Stimulated activated CD4-positive, alpha-beta T cell treated with anti-CD3 and anti-CD28 coated beads, TNF-alpha, amount 100 ng/mL, for 1 hour (primary cell): ENCODE measurements at regions not wholly inside any gene's neighbourhood (a gene's known extent, or its start where the extent isn't known, plus 50 kb on each side); places are given as distances from the start of the nearest gene placed in this dataset.
"Not testable (repeated sequence)": the region's sequence is repeated elsewhere in the genome, so short reads cannot be mapped to it uniquely, and the experiment has no call there.

Experiments
- DNase-seq, 3 donors: peaks; one replicate each; pipeline ENCODE4 v3.0.0-alpha.2; 2020; ENCODE audit warnings: low read depth in 3 of 3, low spot score in 1 of 3

DNA sequence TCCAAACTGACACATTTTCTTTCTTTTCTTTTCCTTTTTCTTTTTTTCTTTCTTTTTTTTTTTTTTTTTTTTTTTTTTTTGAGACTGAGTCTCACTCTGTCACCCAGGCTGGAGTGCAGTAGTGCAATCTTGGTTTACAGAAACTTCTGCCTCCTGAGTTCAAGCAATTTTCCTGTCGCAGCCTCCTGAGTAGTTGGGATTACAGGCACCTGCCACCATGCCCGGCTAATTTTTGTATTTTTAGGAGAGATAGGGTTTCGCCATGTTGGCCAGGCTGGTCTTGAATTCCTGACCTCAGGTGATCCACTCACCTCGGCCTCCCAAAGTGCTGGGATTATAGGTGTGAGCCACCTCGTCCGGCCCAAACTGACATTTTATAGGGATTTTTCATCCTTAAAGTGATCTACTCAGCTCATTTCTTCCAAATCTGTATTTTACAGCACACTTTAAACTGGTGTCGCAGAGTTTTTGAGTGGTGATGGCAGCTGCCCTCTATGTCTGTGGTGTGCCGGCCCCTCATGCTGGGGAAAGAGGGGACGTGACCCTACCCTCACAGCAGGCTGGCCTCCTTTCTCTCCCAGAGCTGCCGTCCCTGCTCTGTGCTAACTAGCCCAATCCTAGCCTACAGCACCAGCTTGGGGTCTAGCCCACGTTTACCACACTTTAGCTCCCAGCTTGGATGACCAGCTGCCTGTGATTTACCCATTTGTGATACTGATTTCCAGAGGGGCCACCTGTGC lies 211.9 kb upstream of the HAAO start:
- DNase-seq = not testable (repeated sequence)

DNA sequence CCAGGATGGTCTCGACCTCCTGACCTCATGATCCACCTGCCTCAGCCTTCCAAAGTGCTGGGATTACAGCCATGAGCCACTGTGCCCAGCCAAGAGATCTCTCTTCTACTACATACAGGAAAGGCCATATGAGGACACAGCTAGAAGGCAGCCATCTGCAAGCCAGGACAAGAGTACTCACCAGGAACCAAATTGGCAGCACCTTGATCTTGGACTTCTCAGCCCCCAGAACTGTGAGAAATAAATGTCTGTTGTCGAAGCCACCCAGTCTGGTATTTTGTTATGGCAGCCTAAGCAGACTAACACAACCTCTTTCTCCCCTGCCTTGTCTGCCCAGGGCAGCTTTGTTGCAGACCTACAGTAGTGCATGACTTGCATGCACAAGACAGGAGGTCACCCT lies 211.3 kb upstream of the HAAO start:
- DNase-seq = no peak

DNA sequence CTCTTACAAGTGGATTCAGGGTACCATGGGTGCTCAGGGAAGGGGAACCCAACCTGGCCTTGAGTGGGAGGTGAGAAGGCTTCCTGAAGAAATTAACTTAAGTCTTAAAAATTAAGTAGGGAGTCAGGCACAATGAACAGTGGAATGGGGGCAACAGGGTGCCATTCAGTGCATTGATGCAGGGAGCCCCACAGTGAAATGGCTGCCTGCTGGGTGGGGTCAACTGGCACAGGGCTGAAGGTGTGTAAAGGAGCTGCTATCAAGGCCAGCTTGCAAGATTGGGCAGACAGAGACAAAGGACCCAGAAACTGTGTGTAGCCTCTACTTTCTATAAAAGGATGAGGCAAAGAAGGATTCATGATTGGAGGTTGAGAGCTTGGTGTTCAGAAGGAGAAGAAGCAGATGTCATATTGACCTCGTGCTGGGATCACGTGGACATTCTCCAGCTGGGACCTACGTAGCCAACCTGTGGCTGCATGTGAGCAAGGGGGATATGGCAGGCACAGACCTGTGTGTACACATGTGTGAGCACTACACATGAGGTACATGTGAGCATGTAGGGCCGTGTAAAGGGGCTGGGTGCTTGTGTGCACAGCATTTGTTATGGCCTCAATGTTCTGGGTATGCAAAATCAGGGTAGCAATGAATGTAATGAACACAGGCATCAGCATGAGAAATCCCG lies 209.5 kb upstream of the HAAO start:
- DNase-seq = no peak

DNA sequence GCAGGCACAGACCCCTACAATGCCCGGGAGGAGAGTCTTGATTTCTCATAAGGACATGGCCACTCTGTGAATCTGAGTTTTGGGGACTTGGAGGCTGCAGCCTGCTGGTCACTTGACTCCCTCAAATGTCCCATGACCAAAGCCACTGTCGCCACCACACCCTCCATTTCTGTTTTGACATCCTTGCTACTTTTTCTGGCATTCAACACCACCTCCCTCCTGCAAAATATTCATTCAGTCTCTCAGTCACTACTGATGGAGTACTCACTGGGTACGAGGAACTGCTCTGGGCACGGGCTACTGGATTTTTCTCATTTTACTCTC lies 208.6 kb upstream of the HAAO start:
- DNase-seq = no peak

DNA sequence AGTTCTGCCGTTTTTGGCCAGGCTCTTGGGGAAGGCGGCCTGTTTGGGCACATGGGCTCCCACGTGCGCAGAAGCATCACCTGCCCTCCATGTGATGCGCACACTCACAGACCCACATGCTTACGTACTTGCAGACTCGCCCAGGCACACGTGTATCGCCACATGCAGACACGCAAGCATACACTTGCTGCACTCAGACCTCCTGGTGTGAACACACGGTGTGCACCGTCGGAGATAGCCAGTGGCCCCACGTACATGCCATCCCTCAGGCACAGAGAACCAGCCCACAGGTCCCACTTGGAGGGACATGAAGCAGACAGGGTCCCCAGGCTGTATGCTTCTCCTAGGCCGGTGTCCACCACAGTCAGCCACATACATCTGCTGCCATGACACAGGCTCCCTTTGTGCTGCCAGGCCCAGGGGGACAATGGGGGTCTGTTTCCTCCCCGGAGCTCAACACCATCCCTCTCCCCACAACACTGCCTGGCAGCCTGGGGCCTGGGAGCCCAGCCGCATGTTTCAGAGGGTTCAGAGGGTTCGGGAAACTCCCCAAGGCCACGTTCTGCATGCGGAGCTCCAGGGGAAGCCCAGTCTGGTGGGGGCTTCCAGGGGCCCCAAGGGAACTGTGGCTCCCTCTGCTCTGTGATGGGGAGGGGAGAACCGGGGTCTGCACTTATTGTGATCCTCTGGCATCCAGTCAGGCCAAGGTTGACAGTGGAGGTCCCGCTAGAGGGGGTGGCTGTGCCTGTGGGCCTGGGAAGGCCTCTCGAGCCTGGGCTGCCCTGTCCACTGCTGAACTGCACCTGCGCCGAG lies 208.1 kb upstream of the HAAO start:
- DNase-seq = no peak

DNA sequence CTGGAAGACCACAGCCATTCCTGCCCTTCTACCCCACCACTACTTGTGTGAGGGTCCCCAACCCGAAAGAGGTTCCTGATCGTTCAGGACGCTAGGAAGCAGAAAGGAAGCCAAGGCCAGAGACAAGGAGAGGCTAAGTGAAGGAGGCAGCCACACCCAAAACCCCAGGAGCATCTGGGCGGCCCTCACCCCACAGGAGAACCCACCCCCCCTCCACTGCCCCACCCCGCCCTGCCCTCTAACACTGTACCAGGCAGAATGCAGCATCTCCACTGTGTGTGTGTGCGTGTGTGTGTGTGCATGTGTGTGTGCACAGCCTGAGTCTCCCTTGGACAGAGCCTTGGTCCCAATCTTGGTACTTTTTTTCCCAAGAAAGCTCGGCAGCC lies 207.5 kb upstream of the HAAO start:
- DNase-seq = no peak

DNA sequence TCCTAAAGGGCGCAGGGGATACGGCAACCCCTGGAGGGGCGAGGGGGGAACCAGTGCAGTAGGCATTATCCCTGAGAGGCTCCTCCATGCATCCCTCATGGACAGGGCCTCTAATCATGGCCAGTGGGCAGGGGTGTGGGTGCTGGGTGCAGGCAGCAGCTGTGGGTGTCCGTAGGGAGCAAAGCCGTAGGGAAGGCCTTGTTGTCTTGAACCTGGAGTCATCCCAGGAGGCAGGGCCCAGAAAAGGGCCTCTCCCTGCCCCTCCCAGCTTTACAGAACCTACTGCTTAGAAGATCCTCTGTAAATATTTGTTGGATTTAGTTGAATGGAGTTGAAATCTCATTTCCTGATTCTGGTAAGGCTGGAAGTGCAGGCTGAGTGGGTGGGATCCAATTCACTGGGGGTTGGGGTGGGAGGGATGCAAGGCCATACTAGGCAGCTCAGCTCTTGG lies 207.0 kb upstream of the HAAO start:
- DNase-seq = no peak

DNA sequence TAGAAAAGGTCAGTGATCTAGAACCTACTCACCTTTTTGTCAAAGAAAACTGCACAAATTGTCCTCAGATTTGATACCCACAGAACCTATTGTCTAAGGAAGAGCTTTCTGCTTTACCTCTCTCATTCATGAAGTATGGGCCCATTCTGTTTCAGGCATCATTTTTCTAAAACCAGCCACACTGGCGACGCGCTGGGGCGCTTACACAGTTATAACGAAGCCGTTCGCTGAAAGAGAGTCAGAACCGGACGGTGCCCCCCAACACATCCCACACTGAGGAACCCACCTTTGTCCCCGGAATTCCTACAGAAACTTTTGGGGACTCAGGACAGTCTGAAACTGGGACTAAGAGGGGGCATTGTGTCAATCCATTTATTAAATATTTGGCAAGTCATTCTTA lies 206.3 kb upstream of the HAAO start:
- DNase-seq = no peak

DNA sequence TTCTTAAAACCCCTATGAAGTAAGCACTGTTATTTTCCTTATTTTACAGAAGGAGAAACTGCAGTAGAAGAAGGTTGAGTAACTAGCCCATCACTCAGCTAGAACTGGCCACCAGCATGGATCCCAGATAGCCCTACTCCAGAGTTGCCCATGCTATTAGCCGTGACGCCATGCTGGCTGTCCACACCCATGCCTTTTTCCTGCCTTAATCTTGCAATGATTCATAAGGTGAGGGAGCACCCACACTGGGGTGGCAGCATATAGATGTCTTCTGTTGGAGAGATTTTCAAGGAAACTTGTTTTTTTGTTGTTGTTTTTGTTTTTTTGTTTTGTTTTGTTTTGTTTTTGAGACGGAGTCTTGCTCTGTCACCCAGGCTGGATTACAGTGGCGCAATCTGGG lies 204.1 kb upstream of the HAAO start:
- no peak for DNase-seq

DNA sequence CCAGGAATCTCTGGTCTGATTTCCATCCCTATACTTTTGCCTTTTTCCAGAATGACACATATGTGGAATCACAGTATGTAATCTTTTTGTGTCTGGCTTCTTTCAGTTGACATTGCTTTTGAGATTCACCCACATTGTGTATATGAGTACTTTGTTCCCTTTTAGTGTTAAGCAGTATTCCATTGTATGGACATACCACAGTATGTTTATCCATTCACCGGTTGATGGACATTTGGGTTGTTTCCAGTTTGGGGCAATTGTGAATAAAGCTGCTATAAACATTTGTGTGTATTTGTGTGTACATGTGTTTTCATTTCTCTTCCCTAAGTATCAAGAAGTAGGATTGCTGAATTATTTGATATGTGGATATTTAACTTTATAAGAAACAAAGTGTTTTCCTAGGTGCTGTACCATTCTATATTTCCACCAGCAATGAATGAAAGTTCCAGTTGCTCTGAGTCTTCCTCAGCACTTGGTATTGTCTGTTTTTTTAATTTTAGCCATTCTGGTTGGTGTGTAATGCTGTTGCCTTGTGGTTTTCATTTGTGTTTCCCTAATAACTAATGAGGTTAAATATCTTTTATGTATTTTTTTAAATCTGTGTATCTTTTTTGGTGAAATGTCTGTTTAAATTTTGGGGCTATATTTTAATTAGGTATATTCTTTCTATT lies 203.5 kb upstream of the HAAO start:
- DNase-seq = no peak

DNA sequence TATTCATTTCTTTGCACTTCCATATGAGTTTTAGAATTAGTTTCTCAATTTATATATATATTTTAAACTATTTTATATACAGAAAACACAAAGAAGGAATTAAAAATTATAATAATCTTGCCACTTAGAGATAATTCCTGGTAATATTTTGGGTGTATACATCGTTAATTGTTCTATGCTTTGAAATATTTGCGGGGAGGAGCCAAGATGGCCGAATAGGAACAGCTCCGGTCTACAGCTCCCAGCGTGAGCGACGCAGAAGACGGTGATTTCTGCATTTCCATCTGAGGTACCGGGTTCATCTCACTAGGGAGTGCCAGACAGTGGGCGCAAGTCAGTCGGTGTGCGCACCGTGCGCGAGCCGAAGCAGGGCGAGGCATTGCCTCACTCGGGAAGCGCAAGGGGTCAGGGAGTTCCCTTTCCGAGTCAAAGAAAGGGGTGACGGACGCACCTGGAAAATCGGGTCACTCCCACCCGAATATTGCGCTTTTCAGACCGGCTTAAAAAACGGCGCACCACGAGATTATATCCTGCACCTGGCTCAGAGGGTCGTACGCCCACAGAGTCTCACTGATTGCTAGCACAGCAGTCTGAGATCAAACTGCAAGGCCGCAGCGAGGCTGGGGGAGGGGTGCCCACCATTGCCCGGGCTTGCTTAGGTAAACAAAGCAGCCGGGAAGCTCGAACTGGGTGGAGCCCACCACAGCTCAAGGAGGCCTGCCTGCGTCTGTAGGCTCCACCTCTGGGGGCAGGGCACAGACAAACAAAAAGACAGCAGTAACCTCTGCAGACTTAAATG lies 197.1 kb upstream of the HAAO start:
- not testable (repeated sequence) for DNase-seq

DNA sequence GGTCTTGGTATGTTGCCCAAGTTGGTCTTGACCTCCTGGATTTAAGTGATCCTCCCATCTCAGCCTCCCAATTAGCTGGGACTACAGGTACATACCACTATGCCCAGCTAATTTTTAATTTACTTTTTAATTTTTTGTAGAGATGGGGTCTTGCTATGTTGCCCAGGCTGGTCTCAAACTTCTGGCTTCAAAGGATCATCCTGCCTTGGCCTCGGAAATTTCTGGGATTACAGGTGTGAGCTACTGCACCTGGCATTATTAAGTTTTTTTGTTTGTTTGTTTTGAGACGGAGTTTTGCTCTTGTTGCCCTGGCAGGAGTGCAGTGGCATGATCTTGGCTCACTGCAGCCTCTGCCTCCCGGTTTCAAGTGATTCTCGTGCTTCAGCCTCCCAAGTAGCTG lies 195.7 kb upstream of the HAAO start:
- DNase-seq = not testable (repeated sequence)

DNA sequence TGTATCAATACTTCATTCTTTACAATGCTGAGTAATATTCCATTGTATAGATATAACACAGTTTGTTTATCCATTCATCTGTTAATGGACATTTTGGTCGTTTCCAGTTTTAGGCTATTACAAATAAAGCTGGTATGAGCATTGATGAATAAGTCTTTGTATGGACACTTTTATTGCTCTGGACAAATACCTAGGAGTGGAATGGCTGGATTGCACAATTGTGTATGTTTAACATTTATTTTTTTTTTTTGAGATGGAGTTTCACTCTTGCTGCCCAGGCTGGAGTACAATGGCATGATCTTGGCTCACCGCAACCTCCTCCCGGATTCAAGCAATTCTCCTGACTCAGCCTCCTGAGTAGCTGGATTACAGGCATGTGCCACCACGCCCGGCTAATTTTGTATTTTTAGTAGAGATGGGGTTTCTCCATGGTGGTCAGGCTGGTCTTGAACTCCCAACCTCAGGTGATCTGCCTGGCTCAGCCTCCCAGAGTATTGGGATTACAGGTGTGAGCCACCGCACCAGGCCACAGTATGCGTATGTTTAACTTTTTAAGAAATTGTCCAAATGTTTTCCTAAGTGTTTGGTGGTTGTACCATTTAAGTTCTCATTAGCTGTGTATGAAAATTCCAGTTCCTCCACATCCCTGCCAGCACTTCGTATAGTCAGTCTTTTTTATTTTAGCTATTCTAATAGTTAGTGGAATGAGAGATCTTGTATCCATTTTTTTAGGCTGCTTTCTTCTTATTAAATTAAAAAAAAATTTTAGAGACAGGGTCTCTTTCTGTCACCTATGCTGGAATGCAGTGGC lies 194.9 kb upstream of the HAAO start:
- no peak for DNase-seq

DNA sequence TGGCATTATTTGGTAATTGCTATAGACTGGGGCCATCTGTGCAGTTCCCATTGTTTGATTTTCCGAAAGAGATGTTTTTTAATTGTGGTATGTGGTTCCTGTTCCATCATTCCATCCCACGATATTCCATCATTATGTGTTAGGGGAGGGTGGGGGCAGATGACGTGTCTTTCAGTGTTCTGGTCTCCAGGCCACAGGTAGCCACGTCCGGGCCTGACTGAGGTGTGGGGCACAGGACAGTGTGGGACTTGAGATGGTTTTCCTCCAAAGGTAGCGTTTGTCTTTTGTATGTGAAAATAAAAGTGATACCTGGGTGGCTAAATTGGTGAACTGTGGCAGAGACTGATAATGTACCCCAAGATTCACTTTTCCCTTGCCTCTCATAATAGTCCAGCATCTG lies 192.2 kb upstream of the HAAO start:
- no peak for DNase-seq

DNA sequence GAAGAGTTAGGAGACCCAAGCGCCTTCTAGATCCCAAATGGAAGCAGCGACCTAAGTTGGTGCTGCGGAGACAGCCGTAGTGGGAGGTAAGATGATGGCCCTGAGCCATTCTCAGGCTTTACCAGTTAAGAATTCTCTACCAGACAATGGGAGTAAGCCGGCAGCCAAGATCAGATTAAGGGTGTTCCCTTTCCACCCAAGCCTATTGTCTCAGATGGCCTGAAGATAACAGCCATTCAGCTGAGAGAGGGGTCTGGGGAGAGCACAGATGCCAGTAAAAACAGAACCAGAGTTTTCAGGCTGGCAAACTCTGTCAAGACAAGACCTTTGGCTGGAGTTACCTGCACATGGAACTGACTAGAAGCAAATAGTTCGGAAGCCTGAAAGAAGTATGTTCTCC lies 191.7 kb upstream of the HAAO start:
- no peak for DNase-seq

DNA sequence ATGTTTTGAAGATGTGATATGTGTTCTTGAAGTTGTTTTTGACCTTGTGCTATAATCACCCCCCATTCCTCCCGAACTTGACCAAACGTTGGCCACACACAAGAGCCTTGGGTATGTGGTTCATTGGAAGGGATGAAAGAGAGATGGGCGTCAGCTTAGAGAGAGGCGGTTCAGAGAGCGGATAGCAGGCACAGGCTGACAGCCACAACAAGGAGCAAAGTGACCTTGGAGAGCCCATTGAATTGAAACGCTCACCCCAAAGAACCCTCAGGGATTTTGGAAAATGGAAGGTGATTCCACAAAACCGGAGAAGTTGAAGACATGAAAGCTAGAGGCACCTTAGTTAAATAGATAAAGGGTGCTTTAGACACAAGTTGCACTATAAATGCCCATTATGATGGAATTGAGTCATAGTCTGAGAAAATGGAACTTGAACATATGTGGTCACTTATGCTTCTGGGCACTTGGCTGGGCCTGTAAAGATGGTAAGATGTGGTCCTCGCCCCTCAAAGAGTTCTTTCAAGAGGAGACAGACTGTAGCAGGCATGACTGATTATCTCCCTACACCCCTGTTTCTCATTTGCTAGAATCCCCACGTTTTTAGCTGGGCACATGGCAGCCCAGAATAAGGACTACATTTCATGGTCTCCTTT lies 188.5 kb upstream of the HAAO start:
- no peak for DNase-seq

DNA sequence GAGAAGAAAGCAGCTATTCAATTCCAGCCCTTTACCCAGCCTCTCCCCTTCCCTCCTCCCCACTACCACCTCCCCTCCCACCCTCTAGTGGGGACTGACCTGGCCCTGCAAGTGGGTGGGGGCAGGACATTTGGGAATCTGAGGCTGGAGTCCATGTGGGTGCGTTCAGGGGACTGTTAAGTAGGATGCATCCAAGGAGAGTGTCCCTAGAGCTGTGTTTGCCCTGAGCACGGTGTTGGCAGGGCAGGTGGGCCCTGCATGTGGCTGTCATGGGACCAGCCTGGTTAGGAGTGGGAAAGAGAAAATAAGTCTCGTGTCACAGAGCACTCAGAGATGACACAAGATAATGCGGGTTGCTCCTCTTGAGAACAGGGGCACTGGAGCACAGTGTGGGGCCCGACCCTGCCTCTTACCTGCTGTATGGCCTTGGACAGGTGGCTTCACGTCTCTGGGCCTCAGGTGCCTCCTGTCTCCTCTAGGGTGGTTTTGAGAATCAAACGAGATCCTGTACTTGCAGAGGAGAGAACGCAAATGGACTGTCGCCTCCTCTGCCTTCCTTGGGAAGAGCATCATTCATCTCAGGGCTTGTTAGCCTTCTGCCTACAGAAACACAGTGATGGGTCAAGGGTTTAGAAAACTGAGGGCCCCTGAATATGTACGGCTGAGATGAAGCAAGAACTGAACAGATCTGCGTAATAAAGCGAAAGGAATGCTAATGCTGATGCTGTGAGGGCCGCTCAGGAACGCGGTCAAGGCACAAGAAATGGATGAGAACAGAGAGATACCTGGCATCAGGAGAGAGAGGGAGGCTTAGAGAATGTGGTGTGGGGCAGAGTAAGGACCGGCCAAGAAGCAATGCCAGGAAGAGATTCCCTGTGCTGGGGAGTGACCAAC lies 187.7 kb upstream of the HAAO start:
- DNase-seq = no peak

DNA sequence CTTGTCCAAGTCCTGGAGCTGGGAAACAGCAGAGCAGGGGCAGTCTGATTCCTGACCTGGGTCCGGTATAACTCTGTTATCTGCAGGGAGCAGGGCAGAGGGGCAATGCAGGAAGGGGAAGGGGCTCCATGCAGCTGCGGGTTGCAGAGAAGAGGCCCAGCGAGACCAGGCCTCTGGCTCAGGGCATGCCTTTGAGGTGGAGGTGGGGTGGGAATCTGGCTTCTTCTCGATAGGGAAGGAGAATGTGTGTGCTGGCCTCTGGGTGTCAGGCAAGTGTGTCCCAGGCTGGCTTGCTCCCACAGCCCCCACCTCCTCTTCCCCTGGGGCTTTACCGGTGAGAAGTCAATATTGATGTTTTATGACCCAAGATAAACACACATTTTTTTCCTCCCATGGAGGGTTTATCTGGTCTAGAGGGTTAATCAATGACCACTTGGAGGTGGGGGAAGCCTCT lies 187.1 kb upstream of the HAAO start:
- DNase-seq = no peak
